Aorta (tissue), 5 donors: ENCODE measurements at regions not wholly inside any gene's neighbourhood (a gene's known extent, or its start where the extent isn't known, plus 50 kb on each side); places are given as distances from the start of the nearest gene placed in this dataset.

Experiments used
- ATAC-seq: fragments of 200-7000 bp; cut with Tn5 transposase; one replicate; pipeline ENCODE4 v1.9.1; 2022; ENCODE audit warnings: moderate library complexity; ENCODE audit not compliant: low FRiP score
- DNase-seq, 2 donors: peaks; one replicate each; pipeline ENCODE4 v3.0.0-alpha.2; 2020
- H3K27ac ChIP-seq, 2 donors: one replicate each; pipeline ENCODE4 v1.5.1; 2013; ENCODE audit warnings: low read length in 2 of 2, mild to moderate bottlenecking in 2 of 2, moderate library complexity in 2 of 2, control low read depth in 1 of 2, inconsistent platforms in 1 of 2, low read depth in 1 of 2
- H3K27me3 ChIP-seq, 2 donors: one replicate each; pipeline ENCODE4 v1.6.1; 2013; ENCODE audit warnings: control low read depth in 1 of 2, low read length in 1 of 2, mild to moderate bottlenecking in 1 of 2, moderate library complexity in 1 of 2; ENCODE audit not compliant: insufficient read depth in 2 of 2, control insufficient read depth in 1 of 2
- H3K36me3 ChIP-seq, 2 donors: one replicate each; pipeline ENCODE4 v1.6.1; 2013; ENCODE audit warnings: control low read depth in 1 of 2, low read length in 1 of 2, mild to moderate bottlenecking in 1 of 2; ENCODE audit not compliant: insufficient read depth in 2 of 2, control insufficient read depth in 1 of 2
- H3K4me1 ChIP-seq, 2 donors: one replicate each; pipeline ENCODE4 v1.6.1; 2013; ENCODE audit warnings: low read length in 2 of 2, control low read depth in 1 of 2, mild to moderate bottlenecking in 1 of 2, moderate library complexity in 1 of 2; ENCODE audit not compliant: insufficient read depth in 2 of 2, control insufficient read depth in 1 of 2
- H3K4me3 ChIP-seq, 2 donors: one replicate each; pipeline ENCODE4 v1.5.1; 2013; ENCODE audit warnings: low read length in 2 of 2, control low read depth in 1 of 2, mild to moderate bottlenecking in 1 of 2
- H3K9me3 ChIP-seq: one replicate; pipeline ENCODE4 v1.6.1; 2013; ENCODE audit warnings: mild to moderate bottlenecking, low read length; ENCODE audit not compliant: control insufficient read depth
- WGBS, 2 donors: extraction: QIAGEN DNeasy Blood & Tissue Kit; methylation state at CpG; one replicate each; pipeline ENCODE4 v1.1.7; 2013; 5-methylcytosine and 5-hydroxymethylcytosine counted together
- intact Hi-C, 2 donors: fragments of 100-400 bp; cut with DNase I; formaldehyde crosslinking; loops; one replicate each; pipeline versions ENCODE4 v1.14.2 to v1.15.0; 2022
- donor health status: healthy with polysubstance abuse.
- donor health status: Bipolar disorder and iron deficiency.
- donor health status: DM: no; HTN: no; CAD: no.
- donor health status: DM: no; HTN: no; CAD: no.
- donor health status: DM: yes; HTN: yes; CAD: no.

DNA sequence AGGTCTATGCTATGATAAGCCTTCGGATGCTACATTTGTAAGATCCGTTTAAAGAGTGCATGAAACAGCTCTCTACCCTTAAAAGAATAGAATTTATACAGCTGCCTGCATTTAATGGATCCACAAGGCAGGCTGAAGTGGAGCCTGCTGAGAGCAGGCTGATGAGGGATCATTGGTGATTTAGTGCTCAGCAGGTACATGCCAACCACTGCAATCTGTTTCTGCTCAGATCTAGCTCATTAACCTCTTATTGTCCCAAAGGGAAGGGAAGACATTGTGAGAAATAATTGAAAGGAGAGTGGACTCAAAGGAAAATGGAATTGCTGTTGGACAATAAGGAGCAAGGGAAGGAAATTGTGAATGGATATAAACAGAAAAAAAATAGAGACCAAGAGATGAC, 822.6 kb downstream of the TRIB2 start:
- intact Hi-C loops, result no loop called here
- Histone ChIP-seq H3K36me3 (no peaks in the 10 kb centered on the region), H3K27ac (no peak overlapping the region), H3K27me3 (no peaks in the 10 kb centered on the region), H3K4me3 (no peak overlapping the region), H3K9me3 (no peaks in the 10 kb centered on the region), H3K4me1 (no peaks in the 10 kb centered on the region)
- 65 to 69% methylated on average over 2 of the region's 2 CpGs for WGBS, 2 donors
- DNase-seq (no peak), ATAC-seq (no peak)

DNA sequence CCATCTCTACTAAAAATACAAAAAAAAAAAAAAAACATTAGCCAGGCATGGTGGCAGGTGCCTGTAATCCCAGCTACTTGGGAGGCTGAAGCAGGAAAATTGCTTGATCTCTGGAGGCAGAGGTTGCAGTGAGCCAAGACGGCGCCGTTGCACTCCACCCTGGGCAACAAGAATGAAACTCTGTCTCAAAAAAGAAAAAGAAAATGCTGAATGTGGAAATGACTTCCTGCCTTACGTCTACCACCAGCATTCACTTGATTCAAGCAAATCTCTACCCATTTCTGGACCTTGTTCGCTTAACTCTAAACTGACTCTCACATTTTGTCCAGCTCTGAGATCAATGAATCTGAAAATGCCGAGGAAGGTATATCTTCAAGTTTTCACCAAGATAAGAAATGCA, 825.3 kb downstream of the TRIB2 start:
- H3K27ac ChIP-seq, result no peak overlapping the region
- no peaks in the 10 kb centered on the region for H3K9me3 ChIP-seq
- no peaks in the 10 kb centered on the region for H3K4me1 ChIP-seq
- no peaks in the 10 kb centered on the region for H3K36me3 ChIP-seq
- 67 to 71% methylated on average over 6 of the region's 6 CpGs for WGBS, 2 donors
- DNase-seq (no peak), ATAC-seq (no peak)
- intact Hi-C loops, result no loop called here
- no peaks in the 10 kb centered on the region for H3K27me3 ChIP-seq
- H3K4me3 ChIP-seq, result no peak overlapping the region

DNA sequence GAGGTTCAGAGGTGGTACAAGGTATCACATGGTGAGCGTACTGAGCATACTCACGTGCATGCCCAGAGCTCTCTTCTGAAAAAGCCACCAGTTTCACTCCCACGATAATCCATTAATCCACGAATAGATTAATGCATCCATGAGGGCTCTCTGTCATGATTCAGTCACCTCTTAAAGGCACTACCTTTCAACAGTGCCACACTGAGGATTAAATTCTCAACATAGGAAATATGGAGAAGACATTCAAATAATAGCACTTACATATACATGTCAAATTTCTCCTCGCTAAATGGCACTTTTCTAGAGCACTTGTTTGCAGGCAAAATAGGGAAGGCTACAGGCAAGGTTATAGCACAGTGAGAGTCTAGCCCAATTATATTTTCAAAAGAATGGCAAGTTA, 825.9 kb downstream of the TRIB2 start:
- 87 to 89% methylated on average over 5 of the region's 5 CpGs for WGBS, 2 donors

DNA sequence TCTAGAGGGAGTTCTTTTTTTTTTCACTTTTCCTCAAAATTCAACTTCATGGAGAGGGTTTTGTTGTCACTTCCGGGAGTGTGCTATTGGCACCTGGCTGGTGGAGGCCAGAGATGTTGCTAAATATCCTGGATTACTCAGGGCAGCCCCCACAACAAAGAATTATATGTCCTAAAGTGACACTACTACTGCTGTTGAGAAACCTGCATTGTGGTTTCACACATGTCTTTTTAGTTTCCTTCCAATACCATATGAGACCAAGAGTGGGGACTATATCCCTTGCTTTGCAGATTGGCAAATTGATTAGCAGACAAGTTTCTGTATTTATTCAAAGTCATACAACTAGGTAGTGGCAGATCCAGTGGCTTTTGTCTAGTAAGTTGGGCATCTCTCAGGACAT, 826.8 kb downstream of the TRIB2 start:
- Histone ChIP-seq H3K36me3 (no peaks in the 10 kb centered on the region), H3K4me3 (no peak overlapping the region), H3K27me3 (no peaks in the 10 kb centered on the region), H3K9me3 (no peaks in the 10 kb centered on the region), H3K27ac (no peak overlapping the region), H3K4me1 (no peaks in the 10 kb centered on the region)
- ATAC-seq (no peak), DNase-seq (no peak)
- 79 to 92% methylated on average over 1 of the region's 1 CpG for WGBS, 2 donors
- intact Hi-C loops, result no loop called here

More for the DNA sequence above, 825.9 kb downstream of the TRIB2 start:
- ATAC-seq, result no peak
- Histone ChIP-seq H3K27ac (no peak overlapping the region), H3K4me1 (no peaks in the 10 kb centered on the region), H3K9me3 (no peaks in the 10 kb centered on the region), H3K27me3 (no peaks in the 10 kb centered on the region), H3K4me3 (no peak overlapping the region), H3K36me3 (no peaks in the 10 kb centered on the region)
- no peak for DNase-seq
- intact Hi-C loops, result no loop called here

DNA sequence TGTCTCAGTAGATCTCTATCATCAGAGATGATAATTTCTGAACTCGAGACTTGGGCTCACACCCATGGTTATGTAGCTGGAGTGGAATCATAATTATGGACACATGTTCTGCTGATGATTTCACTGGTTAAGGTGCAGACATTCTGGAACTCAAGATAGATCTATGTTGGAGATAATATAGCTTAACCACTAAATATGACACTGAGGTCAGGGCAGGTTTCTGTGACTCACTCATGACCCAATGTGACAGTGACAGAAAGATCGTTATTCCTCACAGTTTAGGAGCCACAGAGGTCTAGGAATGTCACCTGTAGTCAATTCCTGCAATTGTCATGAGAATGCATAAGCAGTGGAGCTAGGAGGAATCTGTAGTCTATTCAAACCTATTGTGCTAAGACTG, 828.6 kb downstream of the TRIB2 start:
- no peaks in the 10 kb centered on the region for H3K27me3 ChIP-seq
- no peaks in the 10 kb centered on the region for H3K4me1 ChIP-seq
- 44 to 51% methylated on average over 2 of the region's 2 CpGs for WGBS, 2 donors
- no peaks in the 10 kb centered on the region for H3K36me3 ChIP-seq
- no peaks in the 10 kb centered on the region for H3K9me3 ChIP-seq
- no peak overlapping the region for H3K4me3 ChIP-seq
- no peak for ATAC-seq
- DNase-seq, result no peak
- no peak overlapping the region for H3K27ac ChIP-seq
- intact Hi-C loops, result no loop called here

DNA sequence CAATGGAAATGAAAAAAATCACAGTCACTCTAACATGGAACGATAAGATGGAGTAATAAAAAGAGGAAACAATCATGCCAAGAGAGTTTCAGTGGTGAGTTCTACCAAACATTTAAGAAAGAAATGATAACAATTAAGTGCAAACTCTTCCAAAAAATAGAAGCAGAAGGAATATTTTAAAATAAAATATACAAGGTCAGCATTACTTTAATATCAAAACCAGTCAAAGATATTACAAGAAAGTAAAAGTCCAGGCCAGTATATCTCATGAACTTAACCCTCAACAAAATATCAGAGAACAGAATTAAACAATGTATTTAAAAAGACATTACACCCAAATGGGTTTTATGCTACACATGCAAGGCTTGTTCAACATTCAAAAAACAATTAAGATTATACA, 829.4 kb downstream of the TRIB2 start:
- intact Hi-C loops, result no loop called here
- Histone ChIP-seq H3K36me3 (no peaks in the 10 kb centered on the region), H3K4me1 (no peaks in the 10 kb centered on the region), H3K4me3 (no peak overlapping the region), H3K27me3 (no peaks in the 10 kb centered on the region), H3K9me3 (no peaks in the 10 kb centered on the region), H3K27ac (no peak overlapping the region)
- 46 to 57% methylated on average over 1 of the region's 1 CpG for whole genome bisulfite sequencing, 2 donors
- ATAC-seq (no peak), DNase-seq (no peak)

- no peaks in the 10 kb centered on the region for H3K36me3 ChIP-seq
- intact Hi-C loops, result no loop called here
- 67 to 71% methylated on average over 6 of the region's 6 CpGs for WGBS, 2 donors
- H3K9me3 ChIP-seq, result no peaks in the 10 kb centered on the region
- DNase-seq, result no peak
- no peak overlapping the region for H3K4me3 ChIP-seq
- no peak overlapping the region for H3K27ac ChIP-seq
- H3K27me3 ChIP-seq, result no peaks in the 10 kb centered on the region
- no peaks in the 10 kb centered on the region for H3K4me1 ChIP-seq
- ATAC-seq, result no peak
These were observed 833.8 kb downstream of the TRIB2 start for GRCh38 chr2:13550285-13551231.

DNA sequence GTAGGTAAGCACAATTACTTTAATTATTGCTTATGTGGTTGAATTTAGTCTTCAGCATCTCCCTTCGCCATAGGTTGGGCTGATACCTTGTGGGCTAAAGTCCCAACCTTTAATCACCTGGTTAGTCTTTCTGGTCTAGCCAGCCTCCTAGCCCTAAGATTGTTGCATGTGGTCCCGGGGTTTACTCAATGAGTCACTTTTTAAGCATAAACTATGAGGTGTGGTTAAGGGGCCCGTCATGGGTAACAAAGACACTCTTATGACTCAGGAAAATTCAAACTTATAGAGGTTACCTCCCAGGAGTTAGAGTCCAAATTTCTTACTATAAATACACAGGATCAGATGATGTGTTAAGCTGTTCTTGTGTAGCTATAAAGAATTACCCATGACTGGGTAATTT, 841.6 kb downstream of the TRIB2 start:
- Histone ChIP-seq H3K4me1 (no peaks in the 10 kb centered on the region), H3K9me3 (no peaks in the 10 kb centered on the region), H3K27ac (no peak overlapping the region), H3K27me3 (peaks cover 0 to 2% of the 10 kb centered on the region in 2 donors), H3K4me3 (no peak overlapping the region), H3K36me3 (no peaks in the 10 kb centered on the region)
- 73 to 77% methylated on average over 3 of the region's 3 CpGs for WGBS, 2 donors
- ATAC-seq, result no peak
- intact Hi-C loops, result no loop called here
- no peak for DNase-seq

GRCh38 chr2:13560322-13560721, 843.6 kb downstream of the TRIB2 start:
- intact Hi-C loops, result no loop called here
- no peak for DNase-seq
- Histone ChIP-seq H3K4me3 (no peak overlapping the region), H3K4me1 (no peaks in the 10 kb centered on the region), H3K9me3 (no peaks in the 10 kb centered on the region), H3K27ac (no peak overlapping the region), H3K27me3 (peaks cover 0 to 2% of the 10 kb centered on the region in 2 donors), H3K36me3 (no peaks in the 10 kb centered on the region)
- ATAC-seq, result no peak
